SK-N-MC (cell line): ENCODE measurements at regions not wholly inside any gene's neighbourhood (a gene's known extent, or its start where the extent isn't known, plus 50 kb on each side); places are given as distances from the start of the nearest gene placed in this dataset.

Source experiments
- EZH2 ChIP-seq: fragments of 200-600 bp; sonication (generic); IDR thresholded peaks from one replicate; pipeline ENCODE4 v1.6.1; 2017; ENCODE audit warnings: antibody characterized with exemption
- FOXP2 ChIP-seq: optimal IDR thresholded peaks from 2 replicates; pipeline ENCODE3; 2011; ENCODE audit warnings: mild to moderate bottlenecking, moderate library complexity; ENCODE audit not compliant: insufficient read depth; ENCODE audit errors: extremely low read length, control extremely low read depth
- POLR2AphosphoS5 ChIP-seq: IDR thresholded peaks from 2 replicates; pipeline ENCODE4 v1.6.1; 2012; ENCODE audit warnings: mild to moderate bottlenecking, low read depth, low read length, borderline replicate concordance

- TF ChIP-seq EZH2, result no peak
- TF ChIP-seq POLR2AphosphoS5, result no peak
- TF ChIP-seq FOXP2, result no peak
These were observed 1131.4 kb downstream of the IGSF11 start for GRCh38 chr3:117903226-117903625.
